IMR-90 (cell line): ENCODE measurements at regions not wholly inside any gene's neighbourhood (a gene's known extent, or its start where the extent isn't known, plus 50 kb on each side); places are given as distances from the start of the nearest gene placed in this dataset.

ENCODE experiments used
- ATAC-seq: fragments of 200-7000 bp; cut with Tn5 transposase; 2 replicates; pipeline ENCODE4 v1.9.1; 2020; ENCODE audit warnings: low read depth, mild to moderate bottlenecking, moderate library complexity
- BruUV-seq: library from RNA; stranded (reverse); fragments of 400-500 nt; replicated peaks from 2 replicates; lab custom pipeline; 2021; lab: Mats Ljungman, UMichigan
- CTCF ChIA-PET: fragments of 300-600 bp; formaldehyde crosslinking; extraction: SDS; loops from one replicate; lab custom pipeline; 2021; ENCODE audit warnings: antibody characterized with exemption; lab: Yijun Ruan, JAX
- POLR2A ChIA-PET: fragments of 300-600 bp; sonication (Branson Sonifier 250); formaldehyde crosslinking; loops from one replicate; lab custom pipeline; 2022; ENCODE audit warnings: antibody characterized with exemption; ENCODE audit not compliant: unreplicated experiment; lab: Charles Lee
- DNase-seq: peaks from one replicate; pipeline ENCODE4 v3.0.0; 2013
- H2AFZ ChIP-seq: replicated peaks from 2 replicates; pipeline ENCODE3; 2013; ENCODE audit warnings: low read length, mild to moderate bottlenecking; ENCODE audit not compliant: poor library complexity
- H2AK5ac ChIP-seq: 2 replicates; pipeline ENCODE4 v1.6.1; 2013; ENCODE audit warnings: low read depth, low read length, inconsistent platforms
- H2AK9ac ChIP-seq: replicated peaks from 2 replicates; pipeline ENCODE3; 2013; ENCODE audit warnings: mild to moderate bottlenecking, low read depth, low read length, moderate library complexity; ENCODE audit not compliant: poor library complexity
- H2BK120ac ChIP-seq: 2 replicates; pipeline ENCODE4 v1.6.1; 2013; ENCODE audit warnings: low read depth, low read length, inconsistent platforms
- H2BK15ac ChIP-seq: 3 replicates; pipeline ENCODE4 v1.6.1; 2013; ENCODE audit warnings: low read depth, low read length, inconsistent platforms
- H2BK20ac ChIP-seq: 2 replicates; pipeline ENCODE4 v1.6.1; 2013; ENCODE audit warnings: low read depth, mild to moderate bottlenecking, inconsistent platforms, low read length, moderate library complexity
- H2BK5ac ChIP-seq: 2 replicates; pipeline ENCODE4 v1.6.1; 2013; ENCODE audit warnings: mild to moderate bottlenecking, low read depth, low read length, inconsistent platforms; ENCODE audit not compliant: poor library complexity, severe bottlenecking
- H3K14ac ChIP-seq: replicated peaks from 2 replicates; pipeline ENCODE4 v1.6.1; 2013; ENCODE audit warnings: low read depth, low read length, inconsistent platforms
- H3K18ac ChIP-seq: 2 replicates; pipeline ENCODE4 v1.6.1; 2013; ENCODE audit warnings: low read depth, low read length, control low read depth
- H3K23ac ChIP-seq: 2 replicates; pipeline ENCODE4 v1.6.1; 2013; ENCODE audit warnings: low read depth, low read length, inconsistent platforms
- H3K27ac ChIP-seq: 2 replicates; pipeline ENCODE4 v1.5.1; 2013; ENCODE audit warnings: mild to moderate bottlenecking, control low read depth, low read length; ENCODE audit not compliant: insufficient read depth
- H3K27me3 ChIP-seq: 2 replicates; pipeline ENCODE4 v1.6.1; 2013; ENCODE audit warnings: low read length; ENCODE audit not compliant: control insufficient read depth, insufficient read depth
- H3K36me3 ChIP-seq: 2 replicates; pipeline ENCODE4 v1.6.1; 2013; ENCODE audit warnings: low read length, mixed read lengths; ENCODE audit not compliant: control insufficient read depth, insufficient read depth
- H3K4ac ChIP-seq: 2 replicates; pipeline ENCODE4 v1.6.1; 2013; ENCODE audit warnings: low read depth, low read length, inconsistent platforms
- H3K4me1 ChIP-seq: 2 replicates; pipeline ENCODE4 v1.6.1; 2013; ENCODE audit warnings: low read length, mixed read lengths; ENCODE audit not compliant: control insufficient read depth, insufficient read depth
- H3K4me2 ChIP-seq: 2 replicates; pipeline ENCODE4 v1.6.1; 2013; ENCODE audit warnings: low read depth, mild to moderate bottlenecking, control low read depth, low read length, moderate library complexity
- H3K4me3 ChIP-seq: 2 replicates; pipeline ENCODE4 v1.5.1; 2013; ENCODE audit warnings: low read depth, mild to moderate bottlenecking, control low read depth, low read length, moderate library complexity; ENCODE audit not compliant: insufficient read depth
- H3K56ac ChIP-seq: 2 replicates; pipeline ENCODE4 v1.6.1; 2013; ENCODE audit warnings: low read length, inconsistent platforms; ENCODE audit not compliant: insufficient read depth; ENCODE audit errors: extremely low read depth
- H3K79me1 ChIP-seq, 2 experiments: 2 replicates each; pipeline ENCODE4 v1.6.1; 2013; ENCODE audit warnings: low read length in 2 of 2, inconsistent platforms in 1 of 2, low read depth in 1 of 2
- H3K9ac ChIP-seq: 2 replicates; pipeline ENCODE4 v1.6.1; 2013; ENCODE audit warnings: low read depth, low read length, control low read depth
- H3K9me1 ChIP-seq: 2 replicates; pipeline ENCODE4 v1.6.1; 2013; ENCODE audit warnings: low read length, inconsistent platforms; ENCODE audit not compliant: insufficient read depth
- H3K9me3 ChIP-seq: 2 replicates; pipeline ENCODE4 v1.6.1; 2013; ENCODE audit warnings: low read length; ENCODE audit not compliant: control insufficient read depth, insufficient read depth
- H4K20me1 ChIP-seq: 2 replicates; pipeline ENCODE4 v1.6.1; 2013; ENCODE audit warnings: low read length, inconsistent platforms; ENCODE audit not compliant: insufficient read depth
- H4K5ac ChIP-seq: 2 replicates; pipeline ENCODE4 v1.6.1; 2013; ENCODE audit warnings: mild to moderate bottlenecking, low read depth, low read length, control low read depth
- H4K8ac ChIP-seq, 2 experiments: 2 replicates each; pipeline ENCODE4 v1.6.1; 2013; ENCODE audit warnings: low read depth in 2 of 2, low read length in 2 of 2, control low read depth in 1 of 2, inconsistent platforms in 1 of 2
- H4K91ac ChIP-seq: 2 replicates; pipeline ENCODE4 v1.6.1; 2013; ENCODE audit warnings: low read depth, low read length, inconsistent platforms; ENCODE audit not compliant: insufficient read depth
- BHLHE40 ChIP-seq: fragments of 150-350 bp; IDR thresholded peaks from 2 replicates; pipeline ENCODE4 v1.6.1; 2016; ENCODE audit warnings: mild to moderate bottlenecking, low read depth, low read length
- CEBPB ChIP-seq: IDR thresholded peaks from 2 replicates; pipeline ENCODE4 v1.6.1; 2012; ENCODE audit warnings: low read depth, low read length, improper control_type of control experiment
- MAFK ChIP-seq: IDR thresholded peaks from 2 replicates; pipeline ENCODE4 v1.6.1; 2012; ENCODE audit warnings: low read depth, low read length, improper control_type of control experiment
- MAZ ChIP-seq: IDR thresholded peaks from 2 replicates; pipeline ENCODE4 v1.6.1; 2012; ENCODE audit warnings: low read depth, mild to moderate bottlenecking, low read length, improper control_type of control experiment, moderate library complexity, borderline replicate concordance
- RCOR1 ChIP-seq: IDR thresholded peaks from 2 replicates; pipeline ENCODE4 v1.6.1; 2012; ENCODE audit warnings: mild to moderate bottlenecking, low read length, improper control_type of control experiment; ENCODE audit not compliant: insufficient replicate concordance
- RFX5 ChIP-seq: IDR thresholded peaks from 2 replicates; pipeline ENCODE4 v1.8.0; 2012; ENCODE audit warnings: low read depth, mild to moderate bottlenecking, low read length, moderate library complexity
- WGBS, 2 experiments: methylation state at CpG; one replicate each; pipeline versions ENCODE4 v1.1.5 to v1.1.7; 2013; ENCODE audit warnings: missing lambda C conversion rate in 2 of 2; ENCODE audit not compliant: insufficient read length in 1 of 2; ENCODE audit errors: extremely low coverage in 2 of 2; 5-methylcytosine and 5-hydroxymethylcytosine counted together
- dilution Hi-C: fragments of 300-500 bp; cut with HindIII; formaldehyde crosslinking; loops from one replicate; pipeline ENCODE4 v1.14.3; 2018; ENCODE audit warnings: low sequenced_read_pairs; ENCODE audit not compliant: unreplicated experiment
- in situ Hi-C: fragments of 300-500 bp; cut with MboI; formaldehyde crosslinking; loops from 3 replicates; pipeline ENCODE4 v1.14.3; 2019; ENCODE audit warnings: low sequenced_read_pairs, inconsistent platforms, mixed read lengths
- intact Hi-C: fragments of 100-400 bp; cut with micrococcal nuclease; formaldehyde crosslinking; loops from 2 replicates; pipeline ENCODE4 v1.10.0; 2022

DNA sequence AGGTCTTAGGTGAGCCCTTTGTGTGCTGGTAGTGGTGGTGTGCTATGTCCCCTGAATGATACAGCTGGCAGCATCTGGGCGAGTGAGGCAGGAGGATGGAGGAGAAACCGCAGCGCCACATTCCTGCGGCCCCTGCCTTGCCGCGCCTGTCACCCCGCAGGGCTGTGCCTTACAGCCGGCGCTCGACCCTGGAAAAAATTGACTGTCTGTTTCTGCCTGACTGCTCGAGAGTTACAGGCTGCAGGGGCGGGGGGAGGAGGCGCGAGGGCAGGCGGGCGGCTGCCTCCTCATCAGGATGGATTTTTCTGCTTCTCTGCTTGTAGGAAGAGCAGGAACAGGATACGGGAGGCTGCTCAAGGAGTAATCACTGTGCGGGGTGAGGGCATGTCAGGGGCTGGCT is 443.4 kb downstream of the MIAT start:
- no peaks in the 10 kb centered on the region for H3K9me1 ChIP-seq
- peak overlapping the region; percentile 3; the same call in 1 of the 2 replicates for H3K4ac ChIP-seq
- H3K4me3 ChIP-seq = no peak overlapping the region
- H2AK5ac ChIP-seq = peak overlapping the region; percentile 35; the same call in 1 of the 2 replicates
- peak overlapping the region; percentile 12; the same call in 1 of the 2 replicates for H2BK120ac ChIP-seq
- 0 out of 3 replicates have a peak overlapping the region, but pooled peaks have one; percentile 37 for H2BK15ac ChIP-seq
- no peak overlapping the region for H3K9ac ChIP-seq
- peak; percentile 63; the same call in 1 of the 2 replicates for TF ChIP-seq MAZ
- TF ChIP-seq MAFK = no peak
- TF ChIP-seq RCOR1 = no peak
- no peak for TF ChIP-seq BHLHE40
- no peak for TF ChIP-seq CEBPB
- no peak for TF ChIP-seq RFX5
- no peak overlapping the region for H3K27ac ChIP-seq
- H3K18ac ChIP-seq = no peak overlapping the region
- H3K23ac ChIP-seq = no peak overlapping the region
- dilution Hi-C loops = no loop called here
- WGBS, 2 experiments = 6% methylated on average over 11 of the region's 18 CpGs; no CpG with 5 or more reads in 1 of the 2 experiments
- no peak overlapping the region for H4K5ac ChIP-seq
- peak overlapping the region; percentile 61 for H3K4me2 ChIP-seq
- DNase-seq (peak; percentile 45), ATAC-seq (peak; percentile 78)
- in situ Hi-C loops = no loop called here
- no peaks in the 10 kb centered on the region for H3K36me3 ChIP-seq
- H3K14ac ChIP-seq = no peak overlapping the region
- H2BK5ac ChIP-seq = no peak overlapping the region
- no peak overlapping the region for H4K91ac ChIP-seq
- peak overlapping the region in 1 of 2 experiments; percentile 9; a peak in 1 of 4 replicates for H4K8ac ChIP-seq
- H3K79me1 ChIP-seq = no peaks in the 10 kb centered on the region
- peak overlapping the region; percentile 53 for H2AFZ ChIP-seq
- H3K9me3 ChIP-seq = no peaks in the 10 kb centered on the region
- BruUV-seq = no TSS peak
- no peak overlapping the region for H2BK20ac ChIP-seq
- POLR2A ChIA-PET = no interaction called here
- intact Hi-C loops = no loop called here
- peaks cover 47% of the 10 kb centered on the region for H3K27me3 ChIP-seq
- no peaks in the 10 kb centered on the region; the same call in 1 of the 2 replicates for H4K20me1 ChIP-seq
- H3K56ac ChIP-seq = no peak overlapping the region
- peaks cover 3% of the 10 kb centered on the region; the same call in 1 of the 2 replicates for H3K4me1 ChIP-seq
- H2AK9ac ChIP-seq = no peak overlapping the region
- CTCF ChIA-PET = no interaction called here
